ENCODE measurements at regions not wholly inside any gene's neighbourhood (a gene's known extent, or its start where the extent isn't known, plus 50 kb on each side); places are given as distances from the start of the nearest gene placed in this dataset.

DNA sequence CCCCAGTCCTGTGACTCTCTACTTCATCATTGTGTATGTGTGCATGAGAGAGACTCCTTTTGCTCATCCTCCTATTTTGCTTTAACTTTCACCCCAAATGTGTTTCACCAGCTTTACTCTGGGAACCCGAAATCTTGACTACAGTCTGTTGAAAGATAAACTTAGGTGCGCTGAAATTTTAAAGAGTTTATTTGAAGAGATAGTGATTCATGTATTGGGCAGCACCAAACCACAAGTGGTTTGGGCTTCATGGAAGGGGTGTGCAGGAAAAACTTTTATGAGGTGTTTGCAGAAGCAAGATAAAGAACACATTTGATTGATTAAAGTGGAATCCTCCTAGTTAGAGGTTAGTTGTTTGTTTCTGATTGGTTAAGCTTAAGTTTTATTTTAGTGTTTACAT, 50.8 kb upstream of the RFC3 start:
- Histone ChIP-seq H3K79me2 (ENCODE audit: low read length) (no peaks in the 10 kb centered on the region), H3K9me3 (ENCODE audit: insufficient read depth, low read length) (no peaks in the 10 kb centered on the region; the same call in 1 of the 2 replicates), H3K4me2 (ENCODE audit: low read length) (no peak overlapping the region), H3K4me3 (ENCODE audit: low read length) (no peak overlapping the region), H3K9ac (ENCODE audit: low read length) (no peak overlapping the region), H2AFZ (ENCODE audit: low read depth, low read length) (no peak overlapping the region), H3K27me3 (ENCODE audit: low read depth, low read length) (no peaks in the 10 kb centered on the region), H3K27ac (ENCODE audit: low read length) (no peak overlapping the region), H4K20me1 (ENCODE audit: insufficient read depth, low read length) (no peaks in the 10 kb centered on the region), H3K4me1 (ENCODE audit: low read length) (peaks cover 17% of the 10 kb centered on the region), H3K36me3 (replicated peaks; ENCODE audit: low read depth, low read length) (no peaks in the 10 kb centered on the region)
- TF ChIP-seq, protein P1, sequence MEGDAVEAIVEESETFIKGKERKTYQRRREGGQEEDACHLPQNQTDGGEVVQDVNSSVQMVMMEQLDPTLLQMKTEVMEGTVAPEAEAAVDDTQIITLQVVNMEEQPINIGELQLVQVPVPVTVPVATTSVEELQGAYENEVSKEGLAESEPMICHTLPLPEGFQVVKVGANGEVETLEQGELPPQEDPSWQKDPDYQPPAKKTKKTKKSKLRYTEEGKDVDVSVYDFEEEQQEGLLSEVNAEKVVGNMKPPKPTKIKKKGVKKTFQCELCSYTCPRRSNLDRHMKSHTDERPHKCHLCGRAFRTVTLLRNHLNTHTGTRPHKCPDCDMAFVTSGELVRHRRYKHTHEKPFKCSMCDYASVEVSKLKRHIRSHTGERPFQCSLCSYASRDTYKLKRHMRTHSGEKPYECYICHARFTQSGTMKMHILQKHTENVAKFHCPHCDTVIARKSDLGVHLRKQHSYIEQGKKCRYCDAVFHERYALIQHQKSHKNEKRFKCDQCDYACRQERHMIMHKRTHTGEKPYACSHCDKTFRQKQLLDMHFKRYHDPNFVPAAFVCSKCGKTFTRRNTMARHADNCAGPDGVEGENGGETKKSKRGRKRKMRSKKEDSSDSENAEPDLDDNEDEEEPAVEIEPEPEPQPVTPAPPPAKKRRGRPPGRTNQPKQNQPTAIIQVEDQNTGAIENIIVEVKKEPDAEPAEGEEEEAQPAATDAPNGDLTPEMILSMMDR (IDR thresholded peaks at IDR 0.05; ENCODE audit: low read depth, low read length), result no peak
- no peak for TF ChIP-seq EZH2phosphoT487 (IDR thresholded peaks at IDR 0.05; ENCODE audit: low read depth)
